Erythroblast (primary cell): ENCODE measurements at regions not wholly inside any gene's neighbourhood (a gene's known extent, or its start where the extent isn't known, plus 50 kb on each side); places are given as distances from the start of the nearest gene placed in this dataset.

ENCODE experiments used
- GATA1 ChIP-seq: IDR thresholded peaks from 2 replicates; pipeline ENCODE4 v1.6.1; 2011; ENCODE audit warnings: low read depth, mild to moderate bottlenecking, control low read depth, low read length, moderate library complexity
- POLR2A ChIP-seq: IDR thresholded peaks from 2 replicates; pipeline ENCODE4 v1.6.1; 2011; ENCODE audit warnings: mild to moderate bottlenecking, low read length

- no peak for TF ChIP-seq POLR2A
- no peak for TF ChIP-seq GATA1
Observed at GRCh38 chr1:213898684-213899083, 89.1 kb upstream of the PROX1 start.
